Pancreas (tissue), 10 donors: ENCODE measurements at regions not wholly inside any gene's neighbourhood (a gene's known extent, or its start where the extent isn't known, plus 50 kb on each side); places are given as distances from the start of the nearest gene placed in this dataset.

Source experiments
- ATAC-seq, 4 donors: fragments of 200-7000 bp; cut with Tn5 transposase; one replicate each; pipeline versions ENCODE4 v1.8.0 to v1.9.1; 2020; ENCODE audit warnings: mild to moderate bottlenecking in 4 of 4, moderate library complexity in 4 of 4
- DNase-seq, 6 donors: peaks; one replicate each; pipeline ENCODE4 v3.0.0-alpha.2; 2020
- FAIRE-seq: peaks from 2 replicates; lab custom pipeline; 2012; peaks lifted over from hg19 to GRCh38; lab: Jason Lieb, UNC
- H3K27ac ChIP-seq, 4 donors: fragments of 200-600 bp; sonication (generic); 1 replicate in 3 of 4; 2 replicates in 1 of 4; pipeline versions ENCODE4 v1.5.0 to v1.8.0; 2020
- H3K27me3 ChIP-seq, 4 donors: fragments of 200-600 bp; one replicate each; pipeline ENCODE4 v1.8.0; 2021
- H3K36me3 ChIP-seq, 3 donors: fragments of 200-600 bp; sonication (generic) in 1 of 3; one replicate each; pipeline versions ENCODE4 v1.5.0 to v1.8.0; 2020 to 2021
- H3K4me1 ChIP-seq, 3 donors: fragments of 200-600 bp; one replicate each; pipeline ENCODE4 v1.8.0; 2021
- H3K4me3 ChIP-seq, 4 donors: fragments of 200-600 bp; sonication (generic) in 2 of 4; one replicate each; pipeline versions ENCODE4 v1.5.0 to v1.8.0; 2020 to 2021
- H3K9me3 ChIP-seq, 4 donors: fragments of 200-600 bp; one replicate each; pipeline ENCODE4 v1.8.0; 2021
- WGBS, 2 donors: extraction: QIAGEN DNeasy Blood & Tissue Kit; methylation state at CpG; one replicate each; pipeline ENCODE4 v1.1.7; 2013; 5-methylcytosine and 5-hydroxymethylcytosine counted together
- intact Hi-C, 3 donors: fragments of 100-400 bp; cut with DNase I; formaldehyde crosslinking; loops; one replicate each; pipeline versions ENCODE4 v1.11.1 to v1.14.2; 2022
- TF ChIP-seq, protein P1 (sequence below), 4 donors: fragments of 200-600 bp; sonication (generic) in 3 of 4; IDR thresholded peaks; one replicate each; pipeline versions ENCODE4 v1.5.0 to v1.8.0; 2021; ENCODE audit warnings: antibody characterized with exemption in 4 of 4
- donor health status: healthy with polysubstance abuse.
- donor health status: DM: no; HTN: no; CAD: no; lungs with moderate emphysema.
- donor health status: DM: no; HTN: no; CAD: no.
- donor health status: control.
- donor health status: control.
- donor health status: Bipolar disorder and iron deficiency.
- donor health status: DM: yes; HTN: yes; CAD: no.
- donor health status: DM: no; HTN: no; CAD: no.
- donor health status: DM: no; HTN: no; CAD: no.
- donor health status: DM: yes; HTN: yes; CAD: no.

GRCh38 chr1:183732236-183732880 is 72.6 kb upstream of the RGL1 start:
- ATAC-seq (no peak), FAIRE-seq (no peak), DNase-seq (no peak)
- no peaks in the 10 kb centered on the region for H3K27me3 ChIP-seq
- intact Hi-C loops: no loop called here
- H3K27ac ChIP-seq: no peak overlapping the region
- 75% methylated on average over 6 of the region's 6 CpGs for WGBS, 2 donors
- H3K9me3 ChIP-seq: no peaks in the 10 kb centered on the region
- no peaks in the 10 kb centered on the region for H3K36me3 ChIP-seq
- peaks cover 0 to 2% (median 0%) of the 10 kb centered on the region in 3 donors for H3K4me1 ChIP-seq
- TF ChIP-seq, protein P1, sequence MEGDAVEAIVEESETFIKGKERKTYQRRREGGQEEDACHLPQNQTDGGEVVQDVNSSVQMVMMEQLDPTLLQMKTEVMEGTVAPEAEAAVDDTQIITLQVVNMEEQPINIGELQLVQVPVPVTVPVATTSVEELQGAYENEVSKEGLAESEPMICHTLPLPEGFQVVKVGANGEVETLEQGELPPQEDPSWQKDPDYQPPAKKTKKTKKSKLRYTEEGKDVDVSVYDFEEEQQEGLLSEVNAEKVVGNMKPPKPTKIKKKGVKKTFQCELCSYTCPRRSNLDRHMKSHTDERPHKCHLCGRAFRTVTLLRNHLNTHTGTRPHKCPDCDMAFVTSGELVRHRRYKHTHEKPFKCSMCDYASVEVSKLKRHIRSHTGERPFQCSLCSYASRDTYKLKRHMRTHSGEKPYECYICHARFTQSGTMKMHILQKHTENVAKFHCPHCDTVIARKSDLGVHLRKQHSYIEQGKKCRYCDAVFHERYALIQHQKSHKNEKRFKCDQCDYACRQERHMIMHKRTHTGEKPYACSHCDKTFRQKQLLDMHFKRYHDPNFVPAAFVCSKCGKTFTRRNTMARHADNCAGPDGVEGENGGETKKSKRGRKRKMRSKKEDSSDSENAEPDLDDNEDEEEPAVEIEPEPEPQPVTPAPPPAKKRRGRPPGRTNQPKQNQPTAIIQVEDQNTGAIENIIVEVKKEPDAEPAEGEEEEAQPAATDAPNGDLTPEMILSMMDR (IDR thresholded peaks at IDR 0.05): no peak
- H3K4me3 ChIP-seq: no peak overlapping the region

- 46 to 50% methylated on average over 2 of the region's 2 CpGs for WGBS, 2 donors
- FAIRE-seq (no peak), ATAC-seq (no peak)
Observed at GRCh38 chr1:183730886-183731573, 73.9 kb upstream of the RGL1 start.

GRCh38 chr1:183730107-183730724 is 74.7 kb upstream of the RGL1 start:
- ATAC-seq (no peak), DNase-seq (no peak), FAIRE-seq (no peak)
- TF ChIP-seq, protein P1 (IDR thresholded peaks at IDR 0.05): no peak
- no peaks in the 10 kb centered on the region for H3K9me3 ChIP-seq
- H3K27me3 ChIP-seq: no peaks in the 10 kb centered on the region
- H3K27ac ChIP-seq: peak overlapping the region in 1 of 4 donors; percentile 1
- intact Hi-C loops: no loop called here
- no peak overlapping the region for H3K4me3 ChIP-seq
- 78 to 84% methylated on average over 2 of the region's 2 CpGs for WGBS, 2 donors
- no peaks in the 10 kb centered on the region for H3K36me3 ChIP-seq
- H3K4me1 ChIP-seq: no peaks in the 10 kb centered on the region

More at GRCh38 chr1:183730886-183731573, 73.9 kb upstream of the RGL1 start:
- no peaks in the 10 kb centered on the region for H3K36me3 ChIP-seq
- TF ChIP-seq, protein P1 (IDR thresholded peaks at IDR 0.05): no peak
- no peak overlapping the region for H3K4me3 ChIP-seq
- H3K27me3 ChIP-seq: no peaks in the 10 kb centered on the region
- H3K9me3 ChIP-seq: no peaks in the 10 kb centered on the region
- intact Hi-C loops: no loop called here
- no peak for DNase-seq
- H3K27ac ChIP-seq: peak overlapping the region in 1 of 4 donors; percentile 1
- H3K4me1 ChIP-seq: no peaks in the 10 kb centered on the region

DNA sequence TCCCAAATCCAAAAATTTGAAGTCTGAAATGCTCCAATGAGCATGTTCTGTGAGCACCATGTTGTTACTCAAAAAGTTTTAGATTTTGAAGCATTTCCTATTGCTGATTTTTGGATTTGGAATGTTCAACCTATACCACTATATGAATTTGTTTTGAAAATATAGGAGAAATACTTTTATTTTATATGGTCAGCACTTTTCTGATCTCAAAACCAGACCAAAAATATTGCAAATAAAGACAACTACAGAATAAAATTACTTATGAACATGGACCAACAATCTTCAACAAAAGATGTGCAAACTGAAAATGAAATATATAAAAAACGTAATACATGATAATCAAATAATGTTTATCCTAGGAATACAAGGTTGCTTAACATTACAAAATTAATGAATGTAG is 73.7 kb upstream of the APOBEC4 start:
- no peak overlapping the region for H3K27ac ChIP-seq
- H3K4me3 ChIP-seq: no peak overlapping the region
- H3K9me3 ChIP-seq: no peaks in the 10 kb centered on the region
- DNase-seq: no peak
- 61 to 79% methylated on average over 1 of the region's 1 CpG for WGBS, 2 donors
- TF ChIP-seq, protein P1 (IDR thresholded peaks at IDR 0.05): no peak
- no peaks in the 10 kb centered on the region for H3K27me3 ChIP-seq
- no peaks in the 10 kb centered on the region for H3K36me3 ChIP-seq
- FAIRE-seq: no peak
- no peaks in the 10 kb centered on the region for H3K4me1 ChIP-seq
- ATAC-seq: no peak
- intact Hi-C loops: no loop called here
